ENCODE measurements at regions not wholly inside any gene's neighbourhood (a gene's known extent, or its start where the extent isn't known, plus 50 kb on each side); places are given as distances from the start of the nearest gene placed in this dataset.

DNA sequence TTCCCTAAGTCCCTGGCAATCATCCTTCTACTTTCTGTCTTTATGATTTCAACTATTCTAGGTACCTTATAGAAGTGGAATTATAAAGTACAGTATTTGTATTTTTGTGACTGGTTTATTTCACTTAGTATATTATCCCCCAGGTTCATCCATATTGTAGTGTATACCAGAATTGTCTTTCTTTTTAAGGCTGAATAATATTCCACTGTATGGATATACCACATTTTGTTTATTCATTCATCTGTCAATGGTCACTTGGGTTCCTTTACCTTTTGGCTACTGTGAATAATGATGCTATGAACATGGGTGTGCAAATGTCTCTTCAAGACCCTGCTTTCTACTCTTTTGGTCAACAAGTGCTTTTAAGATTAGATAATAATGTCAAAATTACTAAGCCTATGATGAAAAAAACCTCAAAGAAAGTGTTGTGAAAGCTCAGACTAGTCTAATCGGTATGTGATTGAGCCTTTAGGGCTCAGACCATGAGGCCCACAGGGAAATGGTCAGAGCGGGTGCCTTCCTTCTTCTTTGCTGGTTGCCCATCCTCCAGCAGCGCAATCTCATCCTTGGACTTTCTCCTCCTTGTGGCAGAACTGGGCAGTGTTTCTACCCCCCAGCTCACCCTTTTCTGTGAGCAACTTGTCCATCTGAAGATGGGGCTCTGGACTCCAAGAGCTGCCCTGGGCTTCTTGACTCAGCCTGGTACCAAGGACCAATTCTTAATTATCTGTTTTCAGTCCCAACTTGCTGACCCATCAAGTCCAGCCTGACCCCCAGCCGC, 105.4 kb downstream of the TTC8 start:
- H3K27ac ChIP-seq: no peak overlapping the region
- no peaks in the 10 kb centered on the region for H3K4me1 ChIP-seq
- H3K36me3 ChIP-seq: no peaks in the 10 kb centered on the region
- in situ Hi-C loops (cut with MboI; ENCODE audit: low sequenced_read_pairs in 4 of 4) (no loop called here), intact Hi-C loops (cut with DNase I; ENCODE audit: low total_unique reads) (no loop called here)
- no peak for DNase-seq
- H3K27me3 ChIP-seq: peaks cover 0 to 2% (median 0%) of the 10 kb centered on the region in 3 donors
- TF ChIP-seq POLR2A (IDR thresholded peaks at IDR 0.05): no peak
- TF ChIP-seq, protein P1, sequence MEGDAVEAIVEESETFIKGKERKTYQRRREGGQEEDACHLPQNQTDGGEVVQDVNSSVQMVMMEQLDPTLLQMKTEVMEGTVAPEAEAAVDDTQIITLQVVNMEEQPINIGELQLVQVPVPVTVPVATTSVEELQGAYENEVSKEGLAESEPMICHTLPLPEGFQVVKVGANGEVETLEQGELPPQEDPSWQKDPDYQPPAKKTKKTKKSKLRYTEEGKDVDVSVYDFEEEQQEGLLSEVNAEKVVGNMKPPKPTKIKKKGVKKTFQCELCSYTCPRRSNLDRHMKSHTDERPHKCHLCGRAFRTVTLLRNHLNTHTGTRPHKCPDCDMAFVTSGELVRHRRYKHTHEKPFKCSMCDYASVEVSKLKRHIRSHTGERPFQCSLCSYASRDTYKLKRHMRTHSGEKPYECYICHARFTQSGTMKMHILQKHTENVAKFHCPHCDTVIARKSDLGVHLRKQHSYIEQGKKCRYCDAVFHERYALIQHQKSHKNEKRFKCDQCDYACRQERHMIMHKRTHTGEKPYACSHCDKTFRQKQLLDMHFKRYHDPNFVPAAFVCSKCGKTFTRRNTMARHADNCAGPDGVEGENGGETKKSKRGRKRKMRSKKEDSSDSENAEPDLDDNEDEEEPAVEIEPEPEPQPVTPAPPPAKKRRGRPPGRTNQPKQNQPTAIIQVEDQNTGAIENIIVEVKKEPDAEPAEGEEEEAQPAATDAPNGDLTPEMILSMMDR (IDR thresholded peaks at IDR 0.05 in 4 of 5, conservative IDR thresholded peaks at IDR 0.05 in 1 of 5): no peak
- peaks cover 0 to under 1% (median 0%) of the 10 kb centered on the region in 3 donors for H3K9me3 ChIP-seq
- ATAC-seq: no peak
- no peak overlapping the region for H3K4me3 ChIP-seq

DNA sequence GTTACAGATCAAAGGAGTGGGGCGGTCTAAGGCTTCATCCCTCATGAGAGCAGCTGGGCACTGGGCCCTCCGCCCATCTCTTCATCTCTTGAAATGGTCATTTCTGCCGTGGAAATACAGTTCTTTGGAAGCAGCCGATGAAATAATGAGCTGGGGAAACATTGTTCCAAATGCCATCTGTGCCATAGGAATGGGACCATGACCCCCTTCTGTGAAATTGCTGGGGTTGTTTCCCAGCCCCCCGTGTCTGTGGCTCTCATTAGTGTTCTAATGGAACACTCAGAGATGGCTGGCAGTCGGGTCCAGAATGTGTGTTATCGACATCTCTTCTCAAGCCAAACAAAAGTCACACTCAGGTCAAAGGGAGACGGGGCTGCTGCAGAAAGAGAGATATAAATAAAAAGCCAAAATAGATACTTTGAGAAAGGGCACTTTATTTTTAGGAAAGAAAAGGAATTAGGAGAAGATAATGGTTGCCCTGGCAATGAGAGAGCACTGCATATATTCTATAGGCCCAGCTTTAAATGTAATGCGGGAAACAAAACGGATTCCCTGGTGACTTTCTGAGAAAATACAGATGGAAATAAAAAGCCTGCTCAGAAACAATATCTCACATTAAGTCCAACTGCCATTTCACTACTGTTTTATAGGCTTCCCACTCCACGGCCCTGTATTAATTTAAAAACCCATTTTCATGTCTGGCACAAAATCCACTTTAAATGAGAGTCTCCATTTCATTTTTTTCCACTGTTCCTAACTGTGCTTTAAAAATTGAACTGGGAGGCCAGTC, 107.1 kb downstream of the TTC8 start:
- ATAC-seq (no peak), DNase-seq (no peak)
- H3K9me3 ChIP-seq: no peaks in the 10 kb centered on the region
- H3K27ac ChIP-seq: no peak overlapping the region
- no peaks in the 10 kb centered on the region for H3K27me3 ChIP-seq
- in situ Hi-C loops (cut with MboI; ENCODE audit: low sequenced_read_pairs in 4 of 4) (no loop called here), intact Hi-C loops (cut with DNase I; ENCODE audit: low total_unique reads) (no loop called here)
- H3K4me3 ChIP-seq: no peak overlapping the region
- no peaks in the 10 kb centered on the region for H3K36me3 ChIP-seq
- no peak for TF ChIP-seq POLR2A (IDR thresholded peaks at IDR 0.05)
- TF ChIP-seq, protein P1 (IDR thresholded peaks at IDR 0.05 in 4 of 5, conservative IDR thresholded peaks at IDR 0.05 in 1 of 5): no peak
- H3K4me1 ChIP-seq: no peaks in the 10 kb centered on the region

DNA sequence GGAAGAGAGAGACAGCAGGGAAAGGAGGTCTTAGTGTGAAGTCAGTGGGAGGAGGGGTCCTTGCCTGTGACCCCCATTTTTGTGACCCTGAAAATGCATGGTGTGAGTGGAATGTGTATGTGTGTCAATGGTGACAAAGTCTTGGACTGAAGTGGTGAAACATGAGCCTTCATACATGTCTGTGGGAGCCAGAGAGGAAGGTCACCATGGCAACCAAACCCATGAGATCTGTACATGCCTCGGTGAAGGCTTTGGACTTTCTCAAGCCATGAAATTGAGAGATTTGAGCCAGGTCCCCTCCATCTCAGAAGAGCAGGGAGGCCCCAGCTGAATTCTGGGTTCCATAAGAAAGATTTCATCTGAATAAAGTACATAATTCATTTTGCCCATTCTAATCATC, 108.7 kb downstream of the TTC8 start:
- ATAC-seq (no peak), DNase-seq (no peak)
- intact Hi-C loops (cut with DNase I; ENCODE audit: low total_unique reads): no loop called here

DNA sequence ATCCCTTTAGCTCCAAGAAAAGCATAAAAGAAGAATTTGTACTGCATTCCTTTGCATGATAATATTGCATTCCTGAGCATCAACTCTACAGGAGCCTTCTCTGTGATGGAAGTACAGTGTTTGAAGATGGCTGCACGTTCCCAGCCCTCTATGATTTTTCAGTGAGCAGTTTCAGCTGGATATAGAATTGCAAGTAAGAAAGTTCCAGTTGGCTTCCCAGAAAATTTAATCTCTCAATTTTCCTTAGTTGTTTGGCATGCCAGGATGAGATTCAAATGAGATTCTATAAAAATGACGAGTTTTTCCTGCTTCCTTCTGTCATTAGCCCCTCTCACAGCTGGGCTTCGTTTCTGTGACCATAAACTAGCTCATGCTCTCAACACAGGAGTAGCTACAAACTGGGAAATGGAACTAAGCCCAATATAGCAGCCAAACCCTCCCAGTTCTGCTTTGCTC, 109.9 kb downstream of the TTC8 start:
- Histone ChIP-seq H3K27me3 (no peaks in the 10 kb centered on the region), H3K36me3 (no peaks in the 10 kb centered on the region), H3K4me3 (no peak overlapping the region), H3K9me3 (no peaks in the 10 kb centered on the region), H3K27ac (no peak overlapping the region), H3K4me1 (no peaks in the 10 kb centered on the region)
- DNase-seq: no peak
- intact Hi-C loops (cut with DNase I; ENCODE audit: low total_unique reads) (no loop called here), in situ Hi-C loops (cut with MboI; ENCODE audit: low sequenced_read_pairs in 4 of 4) (no loop called here)
- no peak for TF ChIP-seq POLR2A (IDR thresholded peaks at IDR 0.05)
- TF ChIP-seq, protein P1 (IDR thresholded peaks at IDR 0.05 in 4 of 5, conservative IDR thresholded peaks at IDR 0.05 in 1 of 5): no peak
- no peak for ATAC-seq

More for the DNA sequence above, 108.7 kb downstream of the TTC8 start:
- Histone ChIP-seq H3K9me3 (no peaks in the 10 kb centered on the region), H3K4me3 (no peak overlapping the region), H3K27ac (no peak overlapping the region), H3K4me1 (no peaks in the 10 kb centered on the region), H3K36me3 (no peaks in the 10 kb centered on the region), H3K27me3 (no peaks in the 10 kb centered on the region)
- no peak for TF ChIP-seq POLR2A (IDR thresholded peaks at IDR 0.05)
- TF ChIP-seq, protein P1 (IDR thresholded peaks at IDR 0.05 in 4 of 5, conservative IDR thresholded peaks at IDR 0.05 in 1 of 5): no peak
- in situ Hi-C loops (cut with MboI; ENCODE audit: low sequenced_read_pairs in 4 of 4): no loop called here

All from gastrocnemius medialis (tissue), 4 donors.